K562 (cell line): ENCODE measurements at regions not wholly inside any gene's neighbourhood (a gene's known extent, or its start where the extent isn't known, plus 50 kb on each side); places are given as distances from the start of the nearest gene placed in this dataset.

ENCODE experiments used
- CBX3 ChIP-seq, 2 experiments: IDR thresholded peaks; 1 replicate in 1 of 2; 2 replicates in 1 of 2; pipeline ENCODE4 v1.6.1; 2012; ENCODE audit warnings: inconsistent platforms in 2 of 2, low read length in 2 of 2, borderline replicate concordance in 1 of 2, control low read depth in 1 of 2
- CEBPG ChIP-seq, 3 experiments: fragments of 200-800 bp in 1 of 3; sonication (Bioruptor generic) in 1 of 3; sonication (generic) in 1 of 3; formaldehyde crosslinking in 1 of 3; IDR thresholded peaks in 2 of 3; conservative IDR thresholded peaks in 1 of 3; 2 replicates each; pipeline versions ENCODE4 v1.6.1 to v1.8.0; 2016 to 2022; ENCODE audit warnings: missing compliant biosample characterization in 2 of 3, missing genetic modification characterization in 2 of 3, mild to moderate bottlenecking in 1 of 3, missing genetic modification reagents in 1 of 3
- CHAMP1 ChIP-seq: fragments of 450-650 bp; IDR thresholded peaks from 2 replicates; pipeline ENCODE4 v1.6.1; 2016; ENCODE audit warnings: mild to moderate bottlenecking
- CTBP1 ChIP-seq: fragments of 450-650 bp; IDR thresholded peaks from 2 replicates; pipeline ENCODE4 v1.6.1; 2016; ENCODE audit warnings: borderline replicate concordance
- EP400 ChIP-seq: fragments of 450-650 bp; IDR thresholded peaks from 2 replicates; pipeline ENCODE4 v1.6.1; 2017; ENCODE audit warnings: antibody characterized with exemption, mild to moderate bottlenecking, moderate library complexity
- FOXA1 ChIP-seq: fragments of 450-650 bp; IDR thresholded peaks from 2 replicates; pipeline ENCODE4 v1.6.1; 2016; ENCODE audit warnings: mild to moderate bottlenecking, borderline replicate concordance
- GABPA ChIP-seq: fragments of 200-800 bp; sonication (Bioruptor generic); conservative IDR thresholded peaks from 2 replicates; pipeline ENCODE4 v1.6.1; 2016; ENCODE audit warnings: low read depth, missing genetic modification characterization, missing compliant biosample characterization
- HNRNPUL1 ChIP-seq: fragments of 200-400 bp; formaldehyde crosslinking; IDR thresholded peaks from 2 replicates; pipeline ENCODE4 v1.6.1; 2017; ENCODE audit warnings: low read length
- MAZ ChIP-seq, 2 experiments: fragments of 450-650 bp in 1 of 2; sonication (generic) in 1 of 2; formaldehyde crosslinking; IDR thresholded peaks in 1 of 2; conservative IDR thresholded peaks in 1 of 2; 2 replicates each; pipeline versions ENCODE4 v1.4.0 to v1.5.0; 2020; ENCODE audit warnings: mild to moderate bottlenecking in 1 of 2, missing genetic modification reagents in 1 of 2
- MTF1 ChIP-seq: fragments of 250-450 bp; sonication (Bioruptor Pico); IDR thresholded peaks from 2 replicates; pipeline ENCODE4 v1.9.0; 2021; ENCODE audit warnings: moderate library complexity, mild to moderate bottlenecking, inconsistent platforms, borderline replicate concordance
- NFXL1 ChIP-seq: fragments of 450-650 bp; formaldehyde crosslinking; IDR thresholded peaks from 2 replicates; pipeline ENCODE4 v1.4.0; 2021; ENCODE audit warnings: mild to moderate bottlenecking
- POLR3A ChIP-seq: IDR thresholded peaks from 2 replicates; pipeline ENCODE4 v1.6.1; 2011; ENCODE audit warnings: borderline replicate concordance, mild to moderate bottlenecking, moderate library complexity; ENCODE audit not compliant: insufficient read length, insufficient read depth; ENCODE audit errors: extremely low read depth
- SMAD3 ChIP-seq: fragments of 450-650 bp; formaldehyde crosslinking; conservative IDR thresholded peaks from 2 replicates; pipeline ENCODE4 v1.4.0; 2020; ENCODE audit warnings: mild to moderate bottlenecking
- SMAD4 ChIP-seq: fragments of 250-450 bp; sonication (Bioruptor Pico); conservative IDR thresholded peaks from 2 replicates; pipeline ENCODE4 v1.8.0; 2021; ENCODE audit warnings: inconsistent platforms, mild to moderate bottlenecking, moderate library complexity
- TCF3 ChIP-seq: sonication (generic); formaldehyde crosslinking; IDR thresholded peaks from 2 replicates; pipeline ENCODE4 v1.4.0; 2020; ENCODE audit warnings: mild to moderate bottlenecking, missing genetic modification reagents
- TEAD2 ChIP-seq: fragments of 450-650 bp; IDR thresholded peaks from 2 replicates; pipeline ENCODE4 v1.6.1; 2016; ENCODE audit warnings: missing genetic modification characterization, control low read depth, missing compliant biosample characterization
- YY1 ChIP-seq, 3 experiments: IDR thresholded peaks; 2 replicates each; pipeline ENCODE4 v1.6.1; 2011; ENCODE audit warnings: low read length in 2 of 3, mild to moderate bottlenecking in 2 of 3, moderate library complexity in 2 of 3, borderline replicate concordance in 1 of 3, control low read depth in 1 of 3, low read depth in 1 of 3; ENCODE audit not compliant: insufficient read depth in 3 of 3, insufficient replicate concordance in 2 of 3, control insufficient read depth in 1 of 3, insufficient read length in 1 of 3; ENCODE audit errors: extremely low read depth in 1 of 3
- ZBTB7A ChIP-seq: IDR thresholded peaks from 2 replicates; pipeline ENCODE4 v1.6.1; 2011; ENCODE audit warnings: low read depth, mild to moderate bottlenecking, low read length, moderate library complexity, borderline replicate concordance; ENCODE audit not compliant: control insufficient read depth
- ZFPM2 ChIP-seq: fragments of 250-450 bp; sonication (Bioruptor Pico); IDR thresholded peaks from 2 replicates; pipeline ENCODE4 v1.5.1; 2022; ENCODE audit warnings: mild to moderate bottlenecking
- ZNF165 ChIP-seq: fragments of 250-450 bp; sonication (Bioruptor Pico); IDR thresholded peaks from 2 replicates; pipeline ENCODE4 v1.4.0; 2020; ENCODE audit warnings: borderline replicate concordance
- ZNF212 ChIP-seq: fragments of 450-650 bp; formaldehyde crosslinking; IDR thresholded peaks from 2 replicates; pipeline ENCODE4 v1.4.0; 2020; ENCODE audit warnings: mild to moderate bottlenecking
- ZNF311 ChIP-seq: fragments of 250-450 bp; sonication (Bioruptor Pico); IDR thresholded peaks from 2 replicates; pipeline ENCODE4 v1.4.0; 2020; ENCODE audit warnings: mild to moderate bottlenecking, moderate library complexity
- ZNF324 ChIP-seq: fragments of 250-450 bp; sonication (Bioruptor Pico); IDR thresholded peaks from 2 replicates; pipeline ENCODE4 v1.4.0; 2020; ENCODE audit warnings: mild to moderate bottlenecking
- ZNF445 ChIP-seq: fragments of 250-450 bp; sonication (Bioruptor Pico); IDR thresholded peaks from 2 replicates; pipeline ENCODE4 v1.4.0; 2020; ENCODE audit warnings: low read depth, mild to moderate bottlenecking, moderate library complexity
- ZNF551 ChIP-seq: fragments of 250-450 bp; sonication (Bioruptor Pico); IDR thresholded peaks from 2 replicates; pipeline ENCODE4 v1.5.0; 2021; ENCODE audit warnings: mild to moderate bottlenecking, moderate library complexity

- 0 out of 2 replicates have a peak, but pooled peaks have one; percentile 17 for TF ChIP-seq CTBP1
- TF ChIP-seq NFXL1 (CRISPR knock-in tag), result no peak
- no peak for TF ChIP-seq MTF1
- TF ChIP-seq ZNF212 (CRISPR knock-in tag), result no peak
- TF ChIP-seq ZNF324, result no peak
- no peak for TF ChIP-seq SMAD3
- TF ChIP-seq ZNF445 (CRISPR knock-in tag), result no peak
- no peak for TF ChIP-seq EP400
- TF ChIP-seq ZNF551 (CRISPR knock-in tag), result no peak
- TF ChIP-seq POLR3A, result no peak
- no peak for TF ChIP-seq TEAD2 (tag)
- TF ChIP-seq ZFPM2 (CRISPR knock-in tag), result no peak
- no peak for TF ChIP-seq CEBPG (CRISPR knock-in tag; IDR thresholded peaks at IDR 0.05)
- no peak for TF ChIP-seq CEBPG (tag; conservative IDR thresholded peaks at IDR 0.05 in 1 of 2, IDR thresholded peaks at IDR 0.05 in 1 of 2)
- no peak for TF ChIP-seq FOXA1
- TF ChIP-seq GABPA, result no peak
- TF ChIP-seq TCF3, result peak; percentile 67
- TF ChIP-seq ZBTB7A, result 0 out of 2 replicates have a peak, but pooled peaks have one; percentile 12
- no peak for TF ChIP-seq CHAMP1
- TF ChIP-seq ZNF311 (CRISPR knock-in tag), result 0 out of 2 replicates have a peak, but pooled peaks have one; percentile 34
- no peak for TF ChIP-seq CBX3 (IDR thresholded peaks at IDR 0.05; ENCODE audit: borderline replicate concordance in 1 of 2, low read length in 2 of 2)
- TF ChIP-seq ZNF165 (CRISPR knock-in tag), result no peak
- peak in 1 of 2 experiments; percentile 54; a peak in 1 of 4 replicates for TF ChIP-seq MAZ (CRISPR knock-in tag; conservative IDR thresholded peaks at IDR 0.05 in 1 of 2, IDR thresholded peaks at IDR 0.05 in 1 of 2)
- no peak for TF ChIP-seq YY1 (IDR thresholded peaks at IDR 0.05; ENCODE audit: borderline replicate concordance in 1 of 3, control insufficient read depth in 1 of 3, extremely low read depth in 1 of 3, insufficient read depth in 3 of 3, insufficient read length in 1 of 3, insufficient replicate concordance in 2 of 3, low read depth in 1 of 3, low read length in 2 of 3)
- TF ChIP-seq SMAD4 (CRISPR knock-in tag), result no peak
- TF ChIP-seq HNRNPUL1, result no peak
Measured at GRCh38 chr16:85310868-85311585, 198.8 kb upstream of the CIBAR2 start (continued).
